Ovary (tissue), 7 donors: ENCODE measurements at regions not wholly inside any gene's neighbourhood (a gene's known extent, or its start where the extent isn't known, plus 50 kb on each side); places are given as distances from the start of the nearest gene placed in this dataset.

Experiments used
- DNase-seq, 5 donors: peaks; one replicate each; pipeline ENCODE4 v3.0.0-alpha.2; 2019 to 2020
- H3K27ac ChIP-seq, 2 donors: fragments of 200-600 bp; one replicate each; pipeline versions ENCODE4 v1.5.1 to v1.8.0; 2019 to 2022
- H3K27me3 ChIP-seq: fragments of 200-600 bp; one replicate; pipeline ENCODE4 v1.8.0; 2022
- H3K36me3 ChIP-seq: fragments of 200-600 bp; sonication (generic); one replicate; pipeline ENCODE4 v1.5.1; 2019
- H3K4me1 ChIP-seq: one replicate; pipeline ENCODE4 v1.8.1; 2013; ENCODE audit warnings: mild to moderate bottlenecking, moderate library complexity; ENCODE audit not compliant: insufficient read depth
- H3K4me3 ChIP-seq: fragments of 200-600 bp; sonication (generic); one replicate; pipeline ENCODE4 v1.5.1; 2017
- H3K9me3 ChIP-seq, 2 donors: fragments of 200-600 bp in 1 of 2; sonication (generic) in 1 of 2; one replicate each; pipeline versions ENCODE4 v1.5.1 to v1.8.1; 2013 to 2019; ENCODE audit warnings: mild to moderate bottlenecking in 1 of 2, moderate library complexity in 1 of 2
- EP300 ChIP-seq: sonication (generic); formaldehyde crosslinking; IDR thresholded peaks from one replicate; pipeline ENCODE4 v1.6.1; 2017; ENCODE audit warnings: antibody characterized with exemption
- POLR2A ChIP-seq: fragments of 450-650 bp; IDR thresholded peaks from one replicate; pipeline ENCODE4 v1.6.1; 2017; ENCODE audit warnings: antibody characterized with exemption, mild to moderate bottlenecking, moderate library complexity
- WGBS, 3 donors: extraction: QIAGEN DNeasy Blood & Tissue Kit in 1 of 3; methylation state at CpG; one replicate each; pipeline versions ENCODE4 v1.1.5 to v1.1.7; 2013 to 2017; 5-methylcytosine and 5-hydroxymethylcytosine counted together
- intact Hi-C, 4 donors: fragments of 100-400 bp; cut with DNase I; formaldehyde crosslinking; loops; one replicate each; pipeline versions ENCODE4 v1.11.0 to v1.15.1; 2022 to 2023
- TF ChIP-seq, protein P1 (sequence below), 3 donors: fragments of 450-650 bp in 2 of 3; fragments of 200-600 bp in 1 of 3; IDR thresholded peaks; one replicate each; pipeline versions ENCODE4 v1.5.1 to v1.8.0; 2016 to 2022; ENCODE audit warnings: antibody characterized with exemption in 3 of 3, mild to moderate bottlenecking in 1 of 3
- donor health status: DM: no; HTN: no; CAD: no; lungs with moderate emphysema.
- donor health status: DM: no; HTN: no; CAD: no.
- donor health status: Bipolar disorder and iron deficiency.
- donor health status: DM: no; HTN: no; CAD: no.
- donor health status: DM: yes; HTN: yes; CAD: no.

DNA sequence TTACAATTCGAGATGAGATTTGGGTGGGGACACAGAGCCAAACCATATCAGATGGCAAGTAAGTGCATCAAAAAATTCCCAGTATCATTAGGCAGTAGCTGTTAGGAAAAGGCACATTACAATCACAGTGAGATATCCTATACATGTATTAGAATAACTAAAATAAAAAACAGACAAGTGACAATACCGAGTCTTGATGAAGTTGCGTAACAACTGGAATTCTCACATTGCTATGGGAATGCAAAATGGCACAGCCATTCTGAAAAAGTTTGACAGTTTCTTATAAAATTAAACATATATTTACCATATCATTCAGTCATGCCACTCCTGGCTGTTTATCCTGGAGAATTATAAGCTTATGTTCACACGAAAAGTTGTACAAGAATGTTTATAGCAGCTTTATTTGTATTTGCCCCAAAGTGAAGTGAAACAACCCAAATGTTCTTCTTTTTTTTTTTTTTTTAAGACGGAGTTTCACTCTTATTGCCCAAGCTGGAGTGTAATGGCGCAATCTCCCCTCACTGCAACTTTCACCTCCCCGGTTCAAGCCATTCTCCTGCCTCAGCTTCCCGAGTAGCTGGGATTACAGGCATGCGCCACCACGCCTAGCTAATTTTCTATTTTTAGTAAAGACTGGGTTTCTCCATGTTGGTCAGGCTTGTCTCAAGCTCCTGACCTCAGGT is 93.1 kb upstream of the TLE1 start:
- WGBS, 3 donors, result 92 to 95% (median 95%) methylated on average over 10 of the region's 10 CpGs
- no peak overlapping the region for H3K4me3 ChIP-seq
- intact Hi-C loops, result no loop called here
- no peaks in the 10 kb centered on the region for H3K9me3 ChIP-seq
- TF ChIP-seq EP300 (no peak), POLR2A (no peak)
- TF ChIP-seq, protein P1, sequence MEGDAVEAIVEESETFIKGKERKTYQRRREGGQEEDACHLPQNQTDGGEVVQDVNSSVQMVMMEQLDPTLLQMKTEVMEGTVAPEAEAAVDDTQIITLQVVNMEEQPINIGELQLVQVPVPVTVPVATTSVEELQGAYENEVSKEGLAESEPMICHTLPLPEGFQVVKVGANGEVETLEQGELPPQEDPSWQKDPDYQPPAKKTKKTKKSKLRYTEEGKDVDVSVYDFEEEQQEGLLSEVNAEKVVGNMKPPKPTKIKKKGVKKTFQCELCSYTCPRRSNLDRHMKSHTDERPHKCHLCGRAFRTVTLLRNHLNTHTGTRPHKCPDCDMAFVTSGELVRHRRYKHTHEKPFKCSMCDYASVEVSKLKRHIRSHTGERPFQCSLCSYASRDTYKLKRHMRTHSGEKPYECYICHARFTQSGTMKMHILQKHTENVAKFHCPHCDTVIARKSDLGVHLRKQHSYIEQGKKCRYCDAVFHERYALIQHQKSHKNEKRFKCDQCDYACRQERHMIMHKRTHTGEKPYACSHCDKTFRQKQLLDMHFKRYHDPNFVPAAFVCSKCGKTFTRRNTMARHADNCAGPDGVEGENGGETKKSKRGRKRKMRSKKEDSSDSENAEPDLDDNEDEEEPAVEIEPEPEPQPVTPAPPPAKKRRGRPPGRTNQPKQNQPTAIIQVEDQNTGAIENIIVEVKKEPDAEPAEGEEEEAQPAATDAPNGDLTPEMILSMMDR (IDR thresholded peaks at IDR 0.05), result no peak
- no peak overlapping the region for H3K27ac ChIP-seq
- no peaks in the 10 kb centered on the region for H3K36me3 ChIP-seq
- H3K27me3 ChIP-seq, result no peaks in the 10 kb centered on the region
- DNase-seq, result no peak
- H3K4me1 ChIP-seq, result no peaks in the 10 kb centered on the region

DNA sequence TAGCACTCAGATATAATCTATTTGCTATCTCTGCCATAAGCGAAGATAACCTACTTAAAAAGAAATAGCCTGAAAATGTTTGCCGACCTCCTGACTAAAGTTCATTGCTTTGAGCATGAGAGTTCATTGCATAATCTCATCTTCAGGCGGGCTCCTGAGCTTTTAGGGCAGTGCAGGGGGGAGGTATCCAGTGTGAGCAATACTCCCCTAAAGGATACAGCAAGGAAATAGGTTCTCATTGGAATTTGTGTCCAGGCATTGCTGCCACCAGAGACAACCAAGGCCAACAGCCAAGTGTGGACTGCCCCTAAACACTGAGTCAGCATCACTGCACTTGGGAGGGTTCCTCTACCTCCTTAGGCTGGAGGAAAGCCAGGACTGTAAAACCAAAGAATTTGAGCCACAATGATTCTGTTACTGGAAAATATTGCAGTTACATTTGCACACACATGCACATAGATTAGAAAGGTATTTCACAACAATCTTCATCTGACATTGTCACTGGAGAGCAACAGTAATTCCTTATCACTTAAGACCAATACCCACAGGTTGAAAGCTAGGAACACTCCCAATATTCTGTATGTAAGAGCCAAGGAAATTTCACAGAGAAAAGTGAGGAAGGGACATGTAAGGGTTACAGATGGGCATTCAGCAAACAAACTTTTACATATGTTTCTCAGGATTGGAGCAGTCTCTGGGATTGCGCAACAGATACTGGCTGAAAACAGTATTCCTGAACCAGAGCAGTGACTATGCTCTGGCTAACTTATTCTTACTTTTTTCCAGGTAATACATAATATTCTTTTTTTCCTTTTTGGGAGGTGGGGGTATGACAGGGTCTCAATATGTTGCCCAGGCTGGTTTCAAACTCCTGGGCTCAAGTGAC is 98.6 kb upstream of the TLE1 start:
- H3K4me1 ChIP-seq, result peaks cover 5% of the 10 kb centered on the region
- DNase-seq, result peak in 3 of 5 donors; percentile 20 to 36 (median 23)
- intact Hi-C loops, result no loop called here
- 57 to 70% (median 69%) methylated on average over 4 of the region's 4 CpGs for WGBS, 3 donors
- no peaks in the 10 kb centered on the region for H3K36me3 ChIP-seq
- TF ChIP-seq POLR2A, result no peak
- TF ChIP-seq EP300, result no peak
- TF ChIP-seq, protein P1 (IDR thresholded peaks at IDR 0.05), result no peak
- no peak overlapping the region for H3K27ac ChIP-seq
- H3K27me3 ChIP-seq, result no peaks in the 10 kb centered on the region
- H3K4me3 ChIP-seq, result no peak overlapping the region
- no peaks in the 10 kb centered on the region for H3K9me3 ChIP-seq

DNA sequence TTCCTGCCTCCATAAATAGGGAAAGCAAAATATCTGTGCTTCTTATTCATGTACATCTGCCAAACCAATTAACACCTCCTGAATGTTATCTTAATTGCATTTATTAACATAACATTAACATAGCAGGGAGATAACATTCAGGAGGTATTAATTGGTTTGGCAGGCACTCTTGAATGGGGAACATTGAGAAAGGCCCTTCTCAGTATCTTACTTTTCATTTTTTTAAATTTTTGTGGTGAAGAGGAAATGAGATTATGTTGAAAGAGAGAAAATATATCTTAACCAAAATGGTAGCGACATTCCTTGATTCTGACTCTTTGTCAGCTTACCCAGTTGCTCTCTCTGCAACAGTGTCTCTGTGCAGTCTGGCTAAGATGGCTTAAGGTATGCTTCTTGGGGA is 100.4 kb upstream of the TLE1 start:
- TF ChIP-seq POLR2A (no peak), EP300 (no peak)
- TF ChIP-seq, protein P1 (IDR thresholded peaks at IDR 0.05), result no peak
- H3K27me3 ChIP-seq, result no peaks in the 10 kb centered on the region
- 48 to 79% (median 79%) methylated on average over 1 of the region's 1 CpG for WGBS, 3 donors
- H3K4me3 ChIP-seq, result no peak overlapping the region
- intact Hi-C loops, result no loop called here
- no peaks in the 10 kb centered on the region for H3K9me3 ChIP-seq
- peaks cover 5% of the 10 kb centered on the region for H3K4me1 ChIP-seq
- DNase-seq, result no peak
- H3K36me3 ChIP-seq, result no peaks in the 10 kb centered on the region
- no peak overlapping the region for H3K27ac ChIP-seq

DNA sequence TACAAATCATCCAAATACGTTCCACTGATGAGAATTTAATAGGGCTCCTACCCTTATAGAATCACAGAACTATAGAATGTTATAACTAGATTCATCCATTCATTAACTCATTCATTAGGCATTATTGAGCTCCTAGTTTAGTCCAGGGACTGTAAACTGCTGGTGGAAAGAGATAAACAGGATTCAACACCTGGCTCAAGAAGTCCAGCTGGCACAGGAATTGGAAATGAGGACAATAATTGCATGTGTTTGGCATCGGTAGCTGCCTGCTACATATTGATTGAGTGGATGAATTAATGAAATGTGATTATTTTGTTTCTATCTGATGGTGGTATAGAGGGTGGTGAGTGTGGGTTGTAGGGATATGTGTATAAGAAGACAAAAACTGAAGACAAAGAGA is 100.8 kb upstream of the TLE1 start:
- H3K36me3 ChIP-seq, result no peaks in the 10 kb centered on the region
- H3K9me3 ChIP-seq, result no peaks in the 10 kb centered on the region
- TF ChIP-seq EP300 (no peak), POLR2A (no peak)
- TF ChIP-seq, protein P1 (IDR thresholded peaks at IDR 0.05), result no peak
- no peak overlapping the region for H3K4me3 ChIP-seq
- 90 to 92% (median 92%) methylated on average over 2 of the region's 2 CpGs for WGBS, 3 donors
- peaks cover 5% of the 10 kb centered on the region for H3K4me1 ChIP-seq
- no peak overlapping the region for H3K27ac ChIP-seq
- no peaks in the 10 kb centered on the region for H3K27me3 ChIP-seq
- DNase-seq, result no peak
- intact Hi-C loops, result no loop called here
